ENCODE measurements at regions not wholly inside any gene's neighbourhood (a gene's known extent, or its start where the extent isn't known, plus 50 kb on each side); places are given as distances from the start of the nearest gene placed in this dataset.

GRCh38 chr14:100426314-100426713, 103.2 kb downstream of the SLC25A47 start:
- H3K79me2 ChIP-seq (ENCODE audit: insufficient read depth, low read length) = no peaks in the 10 kb centered on the region
- RAD21 ChIA-PET (ENCODE audit: low non-redundant PET in 1 of 2, low total read pairs in 2 of 2, uncharacterized antibody in 2 of 2, unreplicated experiment in 2 of 2) = no interaction called here
- H3K9ac ChIP-seq (ENCODE audit: low read length) = no peak overlapping the region
- intact Hi-C loops (cut with micrococcal nuclease) = no loop called here
- no peaks in the 10 kb centered on the region for H3K9me3 ChIP-seq (ENCODE audit: control insufficient read depth in 1 of 2, insufficient read depth in 1 of 2, low read depth in 1 of 2, low read length in 2 of 2)
- no peaks in the 10 kb centered on the region for H4K20me1 ChIP-seq (ENCODE audit: insufficient read depth)
- no peaks in the 10 kb centered on the region for H3K36me3 ChIP-seq (ENCODE audit: control insufficient read depth in 1 of 2, insufficient read depth in 2 of 2, low read length in 2 of 2)
- H3K27ac ChIP-seq (ENCODE audit: low read depth, low read length) = no peak overlapping the region
- no peak for TF ChIP-seq JUND (IDR thresholded peaks at IDR 0.05)
- no peak for TF ChIP-seq EZH2 (IDR thresholded peaks at IDR 0.05)
- TF ChIP-seq SRF (IDR thresholded peaks at IDR 0.05; ENCODE audit: low read depth) = no peak
- no peak for TF ChIP-seq CBX3 (IDR thresholded peaks at IDR 0.05; ENCODE audit: low read depth)
- no peak for TF ChIP-seq POLR2A (IDR thresholded peaks at IDR 0.05; ENCODE audit: borderline replicate concordance, extremely low read depth, insufficient read depth, insufficient read length)
- TF ChIP-seq SP1 (IDR thresholded peaks at IDR 0.05; ENCODE audit: low read depth) = no peak
- no peak for TF ChIP-seq EZH2phosphoT487 (IDR thresholded peaks at IDR 0.05; ENCODE audit: borderline replicate concordance)
- no peaks in the 10 kb centered on the region for H3K9me2 ChIP-seq (ENCODE audit: insufficient read depth)
- peaks cover 29 to 33% of the 10 kb centered on the region in 2 experiments for H3K4me1 ChIP-seq (ENCODE audit: control insufficient read depth in 1 of 2, insufficient read depth in 2 of 2, low read length in 2 of 2)
- ATAC-seq (no peak), DNase-seq (ENCODE audit: low read depth, low spot score) (no peak)
- H3K27me3 ChIP-seq (ENCODE audit: insufficient read depth, low read length) = no peaks in the 10 kb centered on the region
- CTCF ChIA-PET = interaction anchor here (1.8 kb wide), 1 partner anchor 13 kb away, joined by 7 read pairs; no protein-coding TSS in a partner anchor
- BruUV-seq (replicated peaks) = no TSS peak
- POLR2A ChIA-PET = no interaction called here
- H3K4me2 ChIP-seq (ENCODE audit: low read length) = no peak overlapping the region
- no peak overlapping the region for H3K4me3 ChIP-seq (replicated peaks in 1 of 2; ENCODE audit: low read depth in 1 of 2, low read length in 2 of 2)
- no peak overlapping the region for H2AFZ ChIP-seq (ENCODE audit: low read depth, low read length, poor library complexity, severe bottlenecking)

- RAD21 ChIA-PET (ENCODE audit: low non-redundant PET in 1 of 2, low total read pairs in 2 of 2, uncharacterized antibody in 2 of 2, unreplicated experiment in 2 of 2) = no interaction called here
- no peaks in the 10 kb centered on the region for H3K27me3 ChIP-seq (ENCODE audit: insufficient read depth, low read length)
- no peak for DNase-seq (ENCODE audit: low read depth, low spot score)
- H3K4me1 ChIP-seq (ENCODE audit: control insufficient read depth in 1 of 2, insufficient read depth in 2 of 2, low read length in 2 of 2) = peaks cover 29 to 32% of the 10 kb centered on the region in 2 experiments
- TF ChIP-seq SRF (IDR thresholded peaks at IDR 0.05; ENCODE audit: low read depth) (no peak), REST (IDR thresholded peaks at IDR 0.05; ENCODE audit: low read depth) (no peak), ELF1 (IDR thresholded peaks at IDR 0.05; ENCODE audit: borderline replicate concordance, low read depth) (no peak), SIN3A (IDR thresholded peaks at IDR 0.05; ENCODE audit: low read depth) (no peak), ATF3 (IDR thresholded peaks at IDR 0.05) (no peak), EZH2phosphoT487 (IDR thresholded peaks at IDR 0.05; ENCODE audit: borderline replicate concordance) (no peak), ZFX (IDR thresholded peaks at IDR 0.05) (no peak), YY1 (IDR thresholded peaks at IDR 0.05; ENCODE audit: extremely low read depth, insufficient replicate concordance, low read depth, low read length) (no peak)
- BruUV-seq (replicated peaks) = no TSS peak
- no peak overlapping the region for H3K27ac ChIP-seq (ENCODE audit: low read depth, low read length)
- intact Hi-C loops (cut with micrococcal nuclease) = no loop called here
- no peaks in the 10 kb centered on the region for H3K9me3 ChIP-seq (ENCODE audit: control insufficient read depth in 1 of 2, insufficient read depth in 1 of 2, low read depth in 1 of 2, low read length in 2 of 2)
- H3K4me2 ChIP-seq (ENCODE audit: low read length) = no peak overlapping the region
- H3K9me2 ChIP-seq (ENCODE audit: insufficient read depth) = no peaks in the 10 kb centered on the region
- CTCF ChIA-PET = no interaction called here
- POLR2A ChIA-PET = no interaction called here
- no peaks in the 10 kb centered on the region for H4K20me1 ChIP-seq (ENCODE audit: insufficient read depth)
- no peaks in the 10 kb centered on the region for H3K79me2 ChIP-seq (ENCODE audit: insufficient read depth, low read length)
- H3K4me3 ChIP-seq (replicated peaks in 1 of 2; ENCODE audit: low read depth in 1 of 2, low read length in 2 of 2) = no peak overlapping the region
- no peaks in the 10 kb centered on the region for H3K36me3 ChIP-seq (ENCODE audit: control insufficient read depth in 1 of 2, insufficient read depth in 2 of 2, low read length in 2 of 2)
- H3K9ac ChIP-seq (ENCODE audit: low read length) = no peak overlapping the region
- H2AFZ ChIP-seq (ENCODE audit: low read depth, low read length, poor library complexity, severe bottlenecking) = no peak overlapping the region
- no peak for ATAC-seq
These were observed 104.0 kb downstream of the SLC25A47 start for GRCh38 chr14:100427166-100427565.

All from HCT116 (cell line).